ENCODE measurements at regions not wholly inside any gene's neighbourhood (a gene's known extent, or its start where the extent isn't known, plus 50 kb on each side); places are given as distances from the start of the nearest gene placed in this dataset.

GRCh38 chr3:77795013-77795412 is 755.1 kb downstream of the ROBO2 start:
- DNase-seq (no peak), ATAC-seq (peak; percentile 33)
- no peak overlapping the region for H3K27ac ChIP-seq
- H3K4me3 ChIP-seq = no peak overlapping the region
- no peaks in the 10 kb centered on the region for H3K36me3 ChIP-seq
- intact Hi-C loops (cut with DNase I) = no loop called here
- H3K9me3 ChIP-seq = no peaks in the 10 kb centered on the region
- H3K27me3 ChIP-seq = no peaks in the 10 kb centered on the region
- no peaks in the 10 kb centered on the region for H3K4me1 ChIP-seq
- no peak for TF ChIP-seq CTCF (IDR thresholded peaks at IDR 0.05)

GRCh38 chr3:77799278-77799677 is 759.4 kb downstream of the ROBO2 start:
- TF ChIP-seq CTCF (IDR thresholded peaks at IDR 0.05) = no peak
- H3K4me1 ChIP-seq = no peaks in the 10 kb centered on the region
- H3K27me3 ChIP-seq = no peaks in the 10 kb centered on the region
- no peak for ATAC-seq
- H3K4me3 ChIP-seq = no peak overlapping the region
- intact Hi-C loops (cut with DNase I) = no loop called here
- H3K27ac ChIP-seq = no peak overlapping the region
- DNase-seq = no peak
- H3K9me3 ChIP-seq = no peaks in the 10 kb centered on the region
- H3K36me3 ChIP-seq = no peaks in the 10 kb centered on the region

- H3K36me3 ChIP-seq = no peaks in the 10 kb centered on the region
- no peak overlapping the region for H3K27ac ChIP-seq
- H3K27me3 ChIP-seq = no peaks in the 10 kb centered on the region
- DNase-seq = no peak
- H3K9me3 ChIP-seq = no peaks in the 10 kb centered on the region
- no peaks in the 10 kb centered on the region for H3K4me1 ChIP-seq
- no peak for TF ChIP-seq CTCF (IDR thresholded peaks at IDR 0.05)
- no peak overlapping the region for H3K4me3 ChIP-seq
- intact Hi-C loops (cut with DNase I) = no loop called here
- no peak for ATAC-seq
These were observed 761.0 kb downstream of the ROBO2 start for GRCh38 chr3:77800893-77801292.

GRCh38 chr3:77807312-77807711 is 767.4 kb downstream of the ROBO2 start:
- Histone ChIP-seq H3K9me3 (no peaks in the 10 kb centered on the region), H3K36me3 (no peaks in the 10 kb centered on the region), H3K4me3 (no peak overlapping the region), H3K27ac (no peak overlapping the region), H3K27me3 (no peaks in the 10 kb centered on the region), H3K4me1 (no peaks in the 10 kb centered on the region)
- ATAC-seq = no peak
- no peak for DNase-seq
- TF ChIP-seq CTCF (IDR thresholded peaks at IDR 0.05) = no peak
- intact Hi-C loops (cut with DNase I) = no loop called here

GRCh38 chr3:77814845-77815244 is 774.9 kb downstream of the ROBO2 start:
- DNase-seq (no peak), ATAC-seq (no peak)
- Histone ChIP-seq H3K4me1 (no peaks in the 10 kb centered on the region), H3K27ac (no peak overlapping the region), H3K4me3 (no peak overlapping the region), H3K9me3 (no peaks in the 10 kb centered on the region), H3K27me3 (no peaks in the 10 kb centered on the region), H3K36me3 (no peaks in the 10 kb centered on the region)
- no peak for TF ChIP-seq CTCF (IDR thresholded peaks at IDR 0.05)
- intact Hi-C loops (cut with DNase I) = no loop called here

GRCh38 chr3:77815467-77815866 is 775.6 kb downstream of the ROBO2 start:
- ATAC-seq (no peak), DNase-seq (no peak)
- intact Hi-C loops (cut with DNase I) = no loop called here
- H3K27me3 ChIP-seq = no peaks in the 10 kb centered on the region
- no peak overlapping the region for H3K4me3 ChIP-seq
- H3K4me1 ChIP-seq = no peaks in the 10 kb centered on the region
- H3K27ac ChIP-seq = no peak overlapping the region
- no peaks in the 10 kb centered on the region for H3K36me3 ChIP-seq
- no peaks in the 10 kb centered on the region for H3K9me3 ChIP-seq
- peak; percentile 16 for TF ChIP-seq CTCF (IDR thresholded peaks at IDR 0.05)

Measured in upper lobe of right lung (tissue), 1 donor.